ENCODE measurements at regions not wholly inside any gene's neighbourhood (a gene's known extent, or its start where the extent isn't known, plus 50 kb on each side); places are given as distances from the start of the nearest gene placed in this dataset.

- H3K27me3 Mint-ChIP-seq (ENCODE audit: low read depth, poor library complexity): peaks cover 3% of the 10 kb centered on the region
- H3K4me1 Mint-ChIP-seq: peaks cover 29% of the 10 kb centered on the region
- no peak overlapping the region for H3K4me3 Mint-ChIP-seq
- DNase-seq: no peak
- TF ChIP-seq, protein P1, sequence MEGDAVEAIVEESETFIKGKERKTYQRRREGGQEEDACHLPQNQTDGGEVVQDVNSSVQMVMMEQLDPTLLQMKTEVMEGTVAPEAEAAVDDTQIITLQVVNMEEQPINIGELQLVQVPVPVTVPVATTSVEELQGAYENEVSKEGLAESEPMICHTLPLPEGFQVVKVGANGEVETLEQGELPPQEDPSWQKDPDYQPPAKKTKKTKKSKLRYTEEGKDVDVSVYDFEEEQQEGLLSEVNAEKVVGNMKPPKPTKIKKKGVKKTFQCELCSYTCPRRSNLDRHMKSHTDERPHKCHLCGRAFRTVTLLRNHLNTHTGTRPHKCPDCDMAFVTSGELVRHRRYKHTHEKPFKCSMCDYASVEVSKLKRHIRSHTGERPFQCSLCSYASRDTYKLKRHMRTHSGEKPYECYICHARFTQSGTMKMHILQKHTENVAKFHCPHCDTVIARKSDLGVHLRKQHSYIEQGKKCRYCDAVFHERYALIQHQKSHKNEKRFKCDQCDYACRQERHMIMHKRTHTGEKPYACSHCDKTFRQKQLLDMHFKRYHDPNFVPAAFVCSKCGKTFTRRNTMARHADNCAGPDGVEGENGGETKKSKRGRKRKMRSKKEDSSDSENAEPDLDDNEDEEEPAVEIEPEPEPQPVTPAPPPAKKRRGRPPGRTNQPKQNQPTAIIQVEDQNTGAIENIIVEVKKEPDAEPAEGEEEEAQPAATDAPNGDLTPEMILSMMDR (IDR thresholded peaks at IDR 0.05): no peak
- no peaks in the 10 kb centered on the region for H3K36me3 Mint-ChIP-seq (ENCODE audit: low read depth)
- H3K27ac Mint-ChIP-seq: no peak overlapping the region
- H3K9me3 Mint-ChIP-seq: no peaks in the 10 kb centered on the region
These were observed 81.0 kb upstream of the KCNMB2 start for GRCh38 chr3:178455226-178455625.

DNA sequence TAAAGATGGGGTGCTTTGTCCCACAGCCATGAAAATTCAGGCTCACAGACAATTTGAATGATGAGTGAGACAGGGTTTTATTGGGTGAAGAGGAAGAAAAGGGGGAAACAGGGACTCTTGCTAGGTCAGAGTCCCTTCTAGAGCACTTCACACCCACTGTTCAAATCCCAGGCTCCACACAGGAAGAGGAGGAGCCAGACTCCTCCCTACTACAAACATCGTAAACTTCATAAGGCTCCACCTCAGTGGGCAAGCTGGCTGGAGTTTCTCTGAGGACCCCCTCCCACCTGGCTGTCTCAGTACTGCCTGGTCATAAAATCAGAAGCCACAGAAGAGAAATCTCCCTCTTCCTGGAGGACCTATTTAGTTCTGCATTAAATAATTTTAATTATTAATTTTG lies 80.3 kb upstream of the KCNMB2 start:
- Mint-ChIP-seq H3K4me1 (peaks cover 29% of the 10 kb centered on the region), H3K9me3 (peaks cover 3% of the 10 kb centered on the region), H3K27ac (no peak overlapping the region)

DNA sequence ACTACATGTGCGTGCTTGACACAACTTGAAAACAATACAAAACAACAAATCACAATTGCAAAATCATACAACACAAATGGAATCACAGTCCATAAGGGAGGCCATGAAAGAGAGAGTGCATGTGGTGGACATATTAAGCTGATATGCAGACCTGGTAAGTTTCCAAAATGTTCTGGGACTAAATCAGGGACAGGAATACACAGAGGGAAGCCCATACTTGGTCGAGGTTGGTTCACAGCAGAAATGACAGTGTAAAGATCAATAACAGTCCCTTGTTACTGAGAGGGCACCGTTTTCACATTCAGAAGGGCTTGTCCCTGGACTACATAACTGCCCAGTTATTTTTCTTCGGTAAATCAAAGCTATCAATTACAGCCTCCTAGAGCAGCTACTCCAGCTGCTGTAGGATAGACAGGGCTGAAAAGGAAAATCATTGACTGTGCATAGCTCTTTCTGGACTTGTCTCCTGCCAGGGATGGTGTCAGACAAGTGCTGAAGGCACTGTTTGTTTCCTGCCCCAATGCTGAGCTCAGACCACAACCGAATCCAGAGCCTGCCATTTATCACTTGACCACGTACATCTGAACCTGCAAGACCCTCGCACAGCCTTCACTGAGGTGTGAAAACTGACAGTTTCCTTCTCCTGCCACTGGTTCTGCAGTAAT lies 79.5 kb upstream of the KCNMB2 start:
- TF ChIP-seq, protein P1 (IDR thresholded peaks at IDR 0.05): no peak
- Mint-ChIP-seq H3K9me3 (peaks cover 5% of the 10 kb centered on the region), H3K4me1 (peaks cover 29% of the 10 kb centered on the region), H3K27me3 (ENCODE audit: low read depth, poor library complexity) (peaks cover 3% of the 10 kb centered on the region), H3K4me3 (no peak overlapping the region), H3K27ac (peak overlapping the region; percentile 74), H3K36me3 (ENCODE audit: low read depth) (peaks cover 4% of the 10 kb centered on the region)
- no peak for DNase-seq

More for the DNA sequence above, 80.3 kb upstream of the KCNMB2 start:
- H3K27me3 Mint-ChIP-seq (ENCODE audit: low read depth, poor library complexity): peaks cover 3% of the 10 kb centered on the region
- no peak overlapping the region for H3K4me3 Mint-ChIP-seq
- DNase-seq: no peak
- TF ChIP-seq, protein P1 (IDR thresholded peaks at IDR 0.05): no peak
- peaks cover 2% of the 10 kb centered on the region for H3K36me3 Mint-ChIP-seq (ENCODE audit: low read depth)

DNA sequence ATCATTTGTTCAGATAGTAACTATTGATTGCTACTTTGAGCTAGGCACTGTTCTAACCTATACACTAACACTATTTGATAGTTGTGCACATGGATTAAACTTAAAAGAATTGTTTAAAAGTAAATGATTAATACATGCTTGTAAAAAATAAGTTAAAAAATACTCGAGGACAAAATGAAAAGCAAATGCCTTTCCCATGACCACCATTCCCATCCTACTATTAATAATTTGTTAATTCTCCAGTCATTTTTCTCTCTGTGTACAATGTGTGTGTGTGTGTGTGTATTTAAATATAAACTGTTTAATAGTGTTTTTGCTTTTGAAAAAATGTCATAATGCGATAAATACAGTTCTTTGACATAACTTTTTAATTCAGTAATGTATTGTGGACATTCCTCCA lies 78.7 kb upstream of the KCNMB2 start:
- H3K4me1 Mint-ChIP-seq: peaks cover 29% of the 10 kb centered on the region
- no peaks in the 10 kb centered on the region for H3K27me3 Mint-ChIP-seq (ENCODE audit: low read depth, poor library complexity)
- no peak overlapping the region for H3K27ac Mint-ChIP-seq
- DNase-seq: no peak
- no peak overlapping the region for H3K4me3 Mint-ChIP-seq
- TF ChIP-seq, protein P1 (IDR thresholded peaks at IDR 0.05): no peak
- peaks cover 5% of the 10 kb centered on the region for H3K9me3 Mint-ChIP-seq
- H3K36me3 Mint-ChIP-seq (ENCODE audit: low read depth): peaks cover 4% of the 10 kb centered on the region

DNA sequence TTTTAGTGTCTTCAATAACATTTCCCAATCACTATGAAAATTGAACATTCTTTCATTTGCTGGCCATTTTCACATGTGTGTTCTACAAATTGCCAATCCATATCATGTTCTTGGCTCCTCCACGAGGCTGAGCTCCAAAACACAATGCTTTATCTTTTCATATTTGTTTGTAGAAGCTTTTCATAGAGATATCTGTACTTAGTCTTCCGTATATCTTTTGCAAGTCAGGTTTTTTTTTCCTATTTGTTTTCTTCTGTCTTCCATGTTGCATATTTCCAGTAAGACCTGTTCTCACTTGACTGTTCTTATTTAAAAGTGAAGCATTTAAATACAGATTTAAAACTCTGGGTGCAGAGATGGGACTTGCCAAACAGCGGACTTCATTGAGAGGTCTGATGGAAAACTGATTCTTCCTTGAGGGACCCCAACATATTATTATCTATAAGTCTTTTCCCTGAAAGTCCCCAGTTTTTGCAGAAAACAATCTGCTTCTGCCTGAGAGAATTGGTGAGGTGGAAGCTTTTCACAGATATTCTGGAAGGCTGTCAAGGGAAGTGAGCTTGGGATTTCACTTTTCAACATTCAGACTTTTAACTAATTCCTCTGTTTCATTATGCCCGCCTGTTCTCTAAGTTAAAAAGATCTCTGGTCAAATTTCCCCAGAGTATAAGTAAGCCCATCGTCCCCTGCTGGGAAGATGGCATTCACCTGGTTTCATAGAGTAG lies 77.8 kb upstream of the KCNMB2 start:
- Mint-ChIP-seq H3K27me3 (ENCODE audit: low read depth, poor library complexity) (no peaks in the 10 kb centered on the region), H3K27ac (no peak overlapping the region), H3K4me1 (peaks cover 29% of the 10 kb centered on the region), H3K36me3 (ENCODE audit: low read depth) (peaks cover 4% of the 10 kb centered on the region), H3K4me3 (no peak overlapping the region), H3K9me3 (peaks cover 5% of the 10 kb centered on the region)
- TF ChIP-seq, protein P1 (IDR thresholded peaks at IDR 0.05): no peak
- no peak for DNase-seq

GRCh38 chr3:178459038-178459410 lies 77.2 kb upstream of the KCNMB2 start:
- DNase-seq: no peak
- Mint-ChIP-seq H3K4me3 (no peak overlapping the region), H3K27me3 (ENCODE audit: low read depth, poor library complexity) (no peaks in the 10 kb centered on the region), H3K4me1 (peaks cover 29% of the 10 kb centered on the region), H3K27ac (no peak overlapping the region), H3K36me3 (ENCODE audit: low read depth) (peaks cover 4% of the 10 kb centered on the region), H3K9me3 (peaks cover 5% of the 10 kb centered on the region)
- TF ChIP-seq, protein P1 (IDR thresholded peaks at IDR 0.05): no peak
